ENCODE measurements at regions not wholly inside any gene's neighbourhood (a gene's known extent, or its start where the extent isn't known, plus 50 kb on each side); places are given as distances from the start of the nearest gene placed in this dataset.
"Not testable (repeated sequence)": the region's sequence is repeated elsewhere in the genome, so short reads cannot be mapped to it uniquely, and the experiment has no call there.

DNA sequence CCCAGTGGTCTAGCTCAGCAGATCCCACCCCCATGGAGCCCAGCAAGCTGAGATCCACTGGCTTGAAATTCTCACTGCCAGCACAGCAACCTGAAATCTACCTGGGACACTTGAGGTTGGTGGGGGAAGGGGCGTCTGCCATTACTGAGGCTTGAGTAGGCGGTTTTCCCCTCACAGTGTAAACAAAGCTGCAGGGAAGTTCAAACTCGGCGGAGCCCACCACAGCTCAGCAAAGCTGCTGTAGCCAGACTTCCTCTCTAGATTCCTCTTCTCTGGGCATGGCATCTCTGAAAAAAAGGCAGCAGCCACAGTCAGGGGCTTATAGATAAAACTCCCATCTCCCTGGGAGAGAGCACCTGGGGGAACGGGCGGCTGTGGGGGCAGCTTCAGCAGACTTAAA is 457.9 kb downstream of the ZNF674 start:
- H3K27ac Mint-ChIP-seq; DNase-seq; H3K4me3 Mint-ChIP-seq; H3K27me3 Mint-ChIP-seq; H3K36me3 Mint-ChIP-seq (ENCODE audit: low read depth); H3K4me1 Mint-ChIP-seq; intact Hi-C loops (cut with micrococcal nuclease): not testable (repeated sequence)
- H3K9me3 Mint-ChIP-seq = peaks cover 11% of the 10 kb centered on the region

DNA sequence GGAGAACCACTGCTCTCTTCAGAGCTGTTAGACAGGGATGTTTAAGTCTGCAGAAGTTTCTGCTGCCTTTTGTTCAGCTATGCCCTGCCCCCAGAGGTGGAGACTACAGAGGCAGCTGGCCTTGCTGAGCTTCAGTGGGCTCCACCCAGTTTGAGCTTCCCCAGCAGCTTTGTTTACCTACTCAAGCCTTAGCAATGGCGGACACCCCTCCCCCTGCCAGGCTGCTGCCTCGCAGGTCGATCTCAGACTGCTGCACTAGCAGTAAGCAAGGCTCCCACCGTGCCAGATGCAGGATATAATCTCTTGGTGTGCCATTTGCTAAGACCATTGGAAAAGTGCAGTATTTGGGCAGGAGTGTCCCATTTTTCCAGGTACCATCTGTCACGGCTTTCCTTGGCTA is 465.1 kb downstream of the ZNF674 start:
- H3K36me3 Mint-ChIP-seq (ENCODE audit: low read depth); H3K4me1 Mint-ChIP-seq; H3K27ac Mint-ChIP-seq; DNase-seq; intact Hi-C loops (cut with micrococcal nuclease); H3K4me3 Mint-ChIP-seq; H3K27me3 Mint-ChIP-seq; H3K9me3 Mint-ChIP-seq: not testable (repeated sequence)

DNA sequence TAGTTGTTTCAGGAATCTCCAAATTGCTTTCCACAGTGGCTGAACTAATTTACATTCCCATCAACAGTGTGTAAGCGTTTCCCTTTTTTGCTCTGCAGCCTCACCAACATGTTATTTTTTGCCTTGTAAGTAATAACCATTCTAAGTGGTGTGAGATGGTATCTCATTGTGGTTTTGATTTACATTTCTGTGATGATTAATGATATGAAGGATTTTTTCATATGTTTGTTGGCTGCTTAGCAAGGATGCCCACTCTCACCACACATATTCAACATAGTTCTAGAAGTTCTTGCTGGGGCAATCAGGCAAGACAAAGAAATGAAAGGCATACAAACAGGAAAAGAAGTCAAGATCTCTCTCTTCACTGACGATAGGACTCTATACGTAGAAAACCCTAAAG is 472.4 kb downstream of the ZNF674 start:
- Mint-ChIP-seq H3K27ac (no peak overlapping the region), H3K9me3 (peaks cover 6% of the 10 kb centered on the region), H3K27me3 (no peaks in the 10 kb centered on the region), H3K4me3 (no peak overlapping the region), H3K36me3 (ENCODE audit: low read depth) (no peaks in the 10 kb centered on the region), H3K4me1 (no peaks in the 10 kb centered on the region)
- intact Hi-C loops (cut with micrococcal nuclease) = no loop called here
- no peak for DNase-seq

DNA sequence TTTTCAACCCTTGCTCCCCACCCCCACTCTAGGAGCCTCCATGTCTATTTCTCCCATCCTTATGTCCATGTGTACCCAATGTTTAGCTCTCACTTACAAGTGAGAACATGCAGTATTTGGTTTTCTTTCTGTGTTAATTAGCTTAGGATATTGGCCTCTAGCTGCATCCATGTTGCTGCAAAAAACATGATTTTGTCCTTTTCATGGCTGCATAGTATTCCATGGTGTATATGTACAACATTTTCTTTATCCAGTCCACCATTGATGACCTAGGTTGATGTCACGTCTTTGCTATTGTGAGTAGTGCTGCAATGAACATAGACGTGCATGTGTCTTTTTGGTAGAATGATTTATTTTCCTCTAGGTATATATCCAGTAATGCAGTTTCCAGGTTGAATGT is 472.8 kb downstream of the ZNF674 start:
- no peak for DNase-seq
- no peaks in the 10 kb centered on the region for H3K27me3 Mint-ChIP-seq
- no peak overlapping the region for H3K4me3 Mint-ChIP-seq
- H3K36me3 Mint-ChIP-seq (ENCODE audit: low read depth) = no peaks in the 10 kb centered on the region
- no peak overlapping the region for H3K27ac Mint-ChIP-seq
- H3K4me1 Mint-ChIP-seq = no peaks in the 10 kb centered on the region
- intact Hi-C loops (cut with micrococcal nuclease) = no loop called here
- peaks cover 3% of the 10 kb centered on the region for H3K9me3 Mint-ChIP-seq

- Mint-ChIP-seq H3K27ac (no peak overlapping the region), H3K9me3 (no peaks in the 10 kb centered on the region), H3K36me3 (ENCODE audit: low read depth) (no peaks in the 10 kb centered on the region), H3K4me1 (no peaks in the 10 kb centered on the region), H3K27me3 (no peaks in the 10 kb centered on the region), H3K4me3 (no peak overlapping the region)
- DNase-seq = no peak
- intact Hi-C loops (cut with micrococcal nuclease) = no loop called here
Measured at GRCh38 chrX:46070421-46070820, 474.8 kb downstream of the ZNF674 start.

GRCh38 chrX:46059316-46059715 is 485.9 kb downstream of the ZNF674 start:
- Mint-ChIP-seq H3K36me3 (ENCODE audit: low read depth) (no peaks in the 10 kb centered on the region), H3K27ac (no peak overlapping the region), H3K27me3 (peaks cover 3% of the 10 kb centered on the region), H3K9me3 (peaks cover 3% of the 10 kb centered on the region), H3K4me3 (no peak overlapping the region), H3K4me1 (no peaks in the 10 kb centered on the region)
- intact Hi-C loops (cut with micrococcal nuclease) = no loop called here
- no peak for DNase-seq

GRCh38 chrX:46044486-46044885 is 500.7 kb downstream of the ZNF674 start:
- H3K4me3 Mint-ChIP-seq = no peak overlapping the region
- H3K9me3 Mint-ChIP-seq = peaks cover 5% of the 10 kb centered on the region
- no peak for DNase-seq
- intact Hi-C loops (cut with micrococcal nuclease) = no loop called here
- H3K27ac Mint-ChIP-seq = no peak overlapping the region
- no peaks in the 10 kb centered on the region for H3K36me3 Mint-ChIP-seq (ENCODE audit: low read depth)
- peaks cover under 1% of the 10 kb centered on the region for H3K4me1 Mint-ChIP-seq
- H3K27me3 Mint-ChIP-seq = peaks cover 1% of the 10 kb centered on the region

DNA sequence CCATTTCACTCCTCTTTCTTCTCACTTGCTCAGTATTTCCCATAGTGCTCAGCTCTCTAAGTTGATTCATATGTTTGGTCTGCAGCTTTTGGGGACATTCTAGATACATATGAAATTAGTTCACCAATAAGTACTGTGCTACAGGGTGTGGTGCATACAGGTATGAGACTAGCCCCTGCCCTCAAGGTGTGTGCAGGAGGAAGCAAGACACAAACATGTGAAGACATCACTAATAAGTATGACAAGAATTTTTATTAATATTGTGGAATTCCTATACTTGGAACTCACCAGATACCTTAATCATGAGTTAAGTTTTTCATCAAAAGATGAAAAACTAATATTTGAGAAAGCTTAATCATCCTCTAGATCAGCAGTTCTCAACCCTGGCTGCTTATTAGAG is 505.2 kb downstream of the ZNF674 start:
- Mint-ChIP-seq H3K36me3 (ENCODE audit: low read depth) (no peaks in the 10 kb centered on the region), H3K9me3 (peaks cover 5% of the 10 kb centered on the region), H3K4me3 (no peak overlapping the region), H3K27me3 (no peaks in the 10 kb centered on the region), H3K27ac (no peak overlapping the region), H3K4me1 (peaks cover 1% of the 10 kb centered on the region)
- DNase-seq = no peak
- intact Hi-C loops (cut with micrococcal nuclease) = no loop called here

GRCh38 chrX:46039526-46039925 is 505.7 kb downstream of the ZNF674 start:
- Mint-ChIP-seq H3K36me3 (ENCODE audit: low read depth) (no peaks in the 10 kb centered on the region), H3K4me1 (peaks cover 1% of the 10 kb centered on the region), H3K27ac (no peak overlapping the region), H3K9me3 (peaks cover 5% of the 10 kb centered on the region), H3K4me3 (no peak overlapping the region), H3K27me3 (no peaks in the 10 kb centered on the region)
- DNase-seq = no peak
- intact Hi-C loops (cut with micrococcal nuclease) = no loop called here

GRCh38 chrX:46036508-46036907 is 508.7 kb downstream of the ZNF674 start:
- DNase-seq = no peak
- peaks cover 2% of the 10 kb centered on the region for H3K9me3 Mint-ChIP-seq
- intact Hi-C loops (cut with micrococcal nuclease) = no loop called here
- H3K27me3 Mint-ChIP-seq = peaks cover 2% of the 10 kb centered on the region
- H3K36me3 Mint-ChIP-seq (ENCODE audit: low read depth) = no peaks in the 10 kb centered on the region
- H3K4me1 Mint-ChIP-seq = peaks cover 1% of the 10 kb centered on the region
- H3K27ac Mint-ChIP-seq = no peak overlapping the region
- H3K4me3 Mint-ChIP-seq = no peak overlapping the region

DNA sequence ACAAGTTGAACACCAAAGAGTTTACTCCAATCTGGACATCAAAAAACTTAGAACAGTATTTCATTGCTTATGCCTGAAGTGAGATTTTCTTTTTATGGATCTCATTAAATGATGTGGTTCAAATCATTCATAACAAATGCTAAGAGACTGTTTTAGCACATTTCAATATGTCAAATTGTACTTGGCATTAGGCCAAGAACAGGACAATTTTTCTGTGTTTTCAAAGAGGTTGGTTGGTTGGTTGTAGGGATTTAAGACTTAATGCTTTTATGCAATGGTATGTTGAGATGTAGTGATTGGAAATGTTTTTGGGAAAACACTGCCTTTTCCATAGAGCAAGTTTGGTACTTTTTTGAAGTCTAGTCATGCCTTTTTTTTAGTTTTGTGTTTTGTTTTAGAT is 510.4 kb downstream of the ZNF674 start:
- no peak overlapping the region for H3K4me3 Mint-ChIP-seq
- peaks cover 1% of the 10 kb centered on the region for H3K4me1 Mint-ChIP-seq

GRCh38 chrX:46029777-46030176 is 515.4 kb downstream of the ZNF674 start:
- Mint-ChIP-seq H3K4me1 (no peaks in the 10 kb centered on the region), H3K36me3 (ENCODE audit: low read depth) (no peaks in the 10 kb centered on the region), H3K9me3 (peaks cover 1% of the 10 kb centered on the region), H3K27ac (no peak overlapping the region), H3K4me3 (no peak overlapping the region), H3K27me3 (peaks cover 2% of the 10 kb centered on the region)
- intact Hi-C loops (cut with micrococcal nuclease) = no loop called here
- DNase-seq = no peak

More for the DNA sequence above, 510.4 kb downstream of the ZNF674 start:
- DNase-seq = no peak
- H3K27me3 Mint-ChIP-seq = peaks cover 2% of the 10 kb centered on the region
- no peaks in the 10 kb centered on the region for H3K36me3 Mint-ChIP-seq (ENCODE audit: low read depth)
- intact Hi-C loops (cut with micrococcal nuclease) = no loop called here
- H3K27ac Mint-ChIP-seq = no peak overlapping the region
- H3K9me3 Mint-ChIP-seq = no peaks in the 10 kb centered on the region

GRCh38 chrX:46016296-46016695 is 528.9 kb downstream of the ZNF674 start:
- H3K27ac Mint-ChIP-seq = no peak overlapping the region
- H3K36me3 Mint-ChIP-seq (ENCODE audit: low read depth) = no peaks in the 10 kb centered on the region
- DNase-seq = no peak
- no peaks in the 10 kb centered on the region for H3K4me1 Mint-ChIP-seq
- intact Hi-C loops (cut with micrococcal nuclease) = no loop called here
- no peak overlapping the region for H3K4me3 Mint-ChIP-seq
- H3K9me3 Mint-ChIP-seq = no peaks in the 10 kb centered on the region
- H3K27me3 Mint-ChIP-seq = no peaks in the 10 kb centered on the region

DNA sequence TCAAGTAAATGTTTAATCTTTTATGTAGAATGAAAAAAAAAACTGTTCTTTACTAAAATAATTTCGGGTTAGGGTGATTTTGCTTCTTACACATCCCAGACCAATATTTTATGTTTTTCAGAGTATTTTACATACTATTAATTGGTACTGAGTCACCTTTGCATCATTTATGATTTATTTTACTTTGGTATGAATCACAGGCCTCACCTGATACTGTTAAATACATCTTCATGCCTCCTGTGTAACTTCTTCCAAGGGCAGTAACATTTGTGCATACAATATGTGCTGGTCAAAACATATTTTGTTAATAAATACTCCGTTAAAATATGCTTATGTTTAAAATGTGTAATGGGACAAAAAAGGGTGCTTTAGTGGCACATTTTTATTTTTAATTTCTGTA is 529.6 kb downstream of the ZNF674 start:
- no peaks in the 10 kb centered on the region for H3K27me3 Mint-ChIP-seq
- no peaks in the 10 kb centered on the region for H3K36me3 Mint-ChIP-seq (ENCODE audit: low read depth)
- H3K4me1 Mint-ChIP-seq = no peaks in the 10 kb centered on the region
- intact Hi-C loops (cut with micrococcal nuclease) = no loop called here
- H3K9me3 Mint-ChIP-seq = no peaks in the 10 kb centered on the region
- DNase-seq = no peak
- no peak overlapping the region for H3K27ac Mint-ChIP-seq
- no peak overlapping the region for H3K4me3 Mint-ChIP-seq

DNA sequence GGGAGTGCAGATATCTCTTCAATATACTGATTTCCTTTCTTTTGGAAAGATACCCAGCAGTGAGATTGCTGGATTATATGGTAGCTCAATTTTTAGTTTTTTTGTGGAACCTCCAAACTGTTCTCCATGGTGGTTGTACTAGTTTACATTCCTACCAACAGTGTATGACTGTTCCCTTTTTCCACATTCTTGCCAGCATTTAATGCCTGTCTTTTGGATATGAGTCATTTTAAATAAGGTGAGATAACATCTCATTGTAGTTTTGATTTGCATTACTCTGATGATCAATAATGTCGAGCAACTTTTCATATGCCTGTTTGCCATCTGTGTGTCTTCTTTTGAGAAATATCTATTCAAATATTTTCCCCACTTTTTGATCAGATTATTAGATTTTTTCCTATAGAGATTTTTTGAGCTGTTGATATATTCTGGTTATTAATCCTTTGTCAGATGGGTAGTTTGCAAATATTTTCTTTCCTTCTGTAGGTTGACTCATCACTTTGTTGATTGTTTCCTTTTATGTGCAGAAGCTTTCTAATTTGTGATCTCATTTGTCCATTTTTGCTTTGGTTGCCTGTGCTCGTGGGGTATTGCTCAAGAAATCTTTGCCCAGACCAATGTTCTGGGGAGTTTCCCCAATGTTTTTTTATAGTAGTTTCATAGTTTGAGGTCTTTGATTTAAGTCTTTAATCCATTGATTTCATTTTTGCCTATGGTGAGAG is 552.7 kb downstream of the ZNF674 start:
- no peaks in the 10 kb centered on the region for H3K4me1 Mint-ChIP-seq
- no peak overlapping the region for H3K27ac Mint-ChIP-seq
- no peak overlapping the region for H3K4me3 Mint-ChIP-seq
- no peaks in the 10 kb centered on the region for H3K36me3 Mint-ChIP-seq (ENCODE audit: low read depth)
- H3K9me3 Mint-ChIP-seq = peaks cover 6% of the 10 kb centered on the region
- intact Hi-C loops (cut with micrococcal nuclease) = no loop called here
- H3K27me3 Mint-ChIP-seq = no peaks in the 10 kb centered on the region
- DNase-seq = no peak
